ENCODE measurements at regions not wholly inside any gene's neighbourhood (a gene's known extent, or its start where the extent isn't known, plus 50 kb on each side); places are given as distances from the start of the nearest gene placed in this dataset.
A peak's percentile ranks its signal among the peaks of the same experiment; 100 is the strongest.

- DNase-seq: no peak
Observed at GRCh38 chr14:55769877-55770276, 189.9 kb downstream of the KTN1 start.

DNA sequence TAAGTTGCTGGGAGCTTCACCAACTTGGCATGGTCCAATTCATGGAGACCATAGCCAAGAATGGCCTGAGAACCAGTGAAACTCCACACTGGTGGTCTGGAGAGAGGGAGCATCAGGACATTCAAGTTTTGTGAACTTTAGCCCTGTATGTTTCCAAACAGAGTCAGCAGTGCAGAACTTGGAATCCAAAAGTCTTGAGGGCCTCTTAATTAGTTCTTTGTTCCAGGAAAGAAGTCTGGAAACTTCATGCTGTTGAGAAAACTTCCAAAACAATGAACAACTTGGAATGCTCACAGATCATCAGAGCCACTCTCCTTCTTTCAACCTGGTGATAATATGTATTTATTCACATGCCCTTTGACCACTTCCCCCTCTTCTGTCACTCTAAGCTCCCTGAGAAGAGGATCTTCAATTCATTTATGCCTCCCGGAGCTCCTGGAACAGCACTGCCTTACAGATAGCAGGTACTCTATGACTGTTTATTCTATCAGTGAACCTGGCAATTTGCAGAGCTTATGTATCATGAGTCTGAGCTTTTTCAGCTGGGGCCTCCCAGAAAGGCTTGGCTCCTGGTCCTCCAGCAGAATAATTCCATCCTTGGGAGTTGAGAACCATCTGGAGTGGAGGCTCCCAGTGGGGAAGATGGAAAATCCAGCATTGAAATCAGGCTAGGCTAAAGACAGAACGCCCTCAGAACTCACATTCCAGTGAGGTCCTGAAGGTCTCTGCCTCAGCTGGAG lies 191.4 kb downstream of the KTN1 start:
- DNase-seq: no peak

DNA sequence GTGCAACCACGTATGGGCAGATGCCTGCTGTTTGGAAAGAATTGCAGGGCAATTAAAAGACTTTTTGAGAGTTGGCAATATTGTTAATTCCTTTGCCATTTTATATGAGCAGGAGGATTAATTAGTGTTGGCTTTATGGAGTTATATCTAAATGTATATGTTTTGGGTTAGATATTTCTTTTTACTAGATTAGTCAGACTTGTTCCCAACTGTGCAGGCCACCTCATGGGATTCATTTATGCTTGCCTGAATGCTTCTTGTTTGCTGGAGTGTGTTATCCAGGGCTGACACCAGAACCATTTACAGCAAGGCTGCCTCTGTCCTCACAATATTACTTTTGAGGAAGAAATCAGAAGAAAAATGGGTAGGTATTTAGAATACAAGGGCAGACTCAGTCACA lies 192.5 kb downstream of the KTN1 start:
- no peak for DNase-seq

- no peak for DNase-seq
Observed at GRCh38 chr14:55773312-55773711, 193.3 kb downstream of the KTN1 start.

DNA sequence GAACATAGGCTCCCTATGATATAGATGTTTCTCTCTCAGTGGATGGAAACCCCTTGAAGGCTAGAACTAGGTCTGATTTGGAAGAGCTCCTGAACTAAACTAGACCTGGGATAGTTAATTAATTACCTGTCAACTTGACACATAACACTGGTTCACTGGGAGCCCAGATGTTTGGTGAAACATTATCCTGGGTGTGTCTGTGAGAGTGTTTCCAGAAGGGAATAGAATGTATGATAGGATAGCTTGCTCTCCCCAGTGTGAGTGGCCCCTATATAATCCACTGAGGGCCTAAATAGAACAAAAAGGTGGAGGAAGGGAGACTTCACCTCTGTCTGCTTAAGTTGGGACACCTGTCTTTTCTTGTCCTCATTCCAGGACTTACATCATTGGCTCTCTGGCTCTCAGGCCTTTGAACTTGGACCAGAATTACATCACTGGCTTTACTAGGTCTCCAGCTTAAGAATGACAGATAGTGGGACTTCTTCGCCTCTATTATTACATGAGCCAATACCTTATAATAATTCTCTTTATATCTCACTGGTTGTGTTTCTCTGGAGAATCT lies 194.1 kb downstream of the KTN1 start:
- DNase-seq: no peak

GRCh38 chr14:55777877-55778276 lies 197.9 kb downstream of the KTN1 start:
- no peak for DNase-seq

- DNase-seq: peak; percentile 90
Observed at GRCh38 chr14:55780156-55780946, 200.3 kb downstream of the KTN1 start.

- peak; percentile 25 for DNase-seq
Observed at GRCh38 chr14:55781046-55781445, 201.0 kb downstream of the KTN1 start.

DNA sequence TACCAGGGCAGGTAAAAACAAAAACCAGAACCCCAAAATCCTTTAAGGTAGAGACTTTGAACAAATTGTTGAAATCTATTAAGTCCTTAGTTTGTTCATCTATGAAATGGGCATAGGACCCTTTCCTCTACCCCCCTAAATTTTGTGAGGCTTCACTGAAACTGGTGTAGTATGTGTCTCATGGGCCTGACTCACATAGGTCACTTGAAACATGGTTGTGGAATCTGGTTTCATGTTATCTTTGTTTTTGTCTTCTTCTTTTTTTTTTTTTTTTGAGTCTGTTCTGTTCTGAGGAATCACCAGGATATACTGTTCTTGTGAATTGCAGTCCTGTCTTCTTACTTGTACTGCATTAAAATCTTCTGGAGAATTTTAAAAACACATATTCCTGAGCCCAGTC lies 202.2 kb downstream of the KTN1 start:
- DNase-seq: no peak

DNA sequence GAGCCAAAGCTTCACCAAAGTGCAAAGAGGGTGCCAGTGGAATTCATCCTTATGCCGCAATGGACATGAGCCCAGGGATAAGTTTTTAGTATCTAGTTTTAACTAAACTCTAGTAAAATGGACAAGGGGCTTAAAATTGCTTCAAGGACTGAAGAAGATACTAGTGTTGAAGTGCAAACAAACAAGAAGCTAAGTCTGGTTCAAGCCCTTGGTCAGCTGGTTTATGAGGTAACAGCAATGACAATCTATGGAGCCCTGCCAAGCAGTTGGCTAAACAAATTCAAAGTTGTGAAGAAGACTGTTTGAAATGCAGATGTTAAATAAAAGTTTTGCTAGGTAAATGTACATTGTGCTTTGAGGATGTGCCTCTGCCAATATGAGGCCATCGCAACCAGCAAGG lies 209.4 kb downstream of the KTN1 start:
- DNase-seq: peak; percentile 22

- peak; percentile 55 for DNase-seq
Observed at GRCh38 chr14:55794655-55795595, 214.9 kb downstream of the KTN1 start.

DNA sequence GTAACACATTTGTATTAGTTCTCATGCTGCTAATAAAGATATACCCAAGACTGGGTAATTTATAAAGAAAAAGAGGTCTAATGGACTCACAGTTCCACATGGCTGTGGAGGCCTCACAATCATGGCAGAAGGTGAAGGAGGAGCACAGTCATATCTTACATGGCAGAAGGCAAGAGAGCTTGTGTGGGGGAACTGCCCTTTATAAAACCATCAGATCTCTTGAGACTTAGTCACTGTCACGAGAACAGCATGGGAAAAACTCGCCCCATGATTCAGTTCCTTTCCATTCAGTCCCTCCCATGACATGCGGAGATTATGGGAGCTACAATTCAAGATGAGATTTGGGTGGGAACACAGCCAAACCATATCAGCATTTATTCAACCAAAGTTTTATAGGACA lies 216.5 kb downstream of the KTN1 start:
- peak; percentile 53 for DNase-seq

GRCh38 chr14:55798406-55798805 lies 218.4 kb downstream of the KTN1 start:
- no peak for DNase-seq

- no peak for DNase-seq
Observed at GRCh38 chr14:55799508-55800095, 219.6 kb downstream of the KTN1 start.

- DNase-seq: no peak
Observed at GRCh38 chr14:55800156-55800785, 220.3 kb downstream of the KTN1 start.

- DNase-seq: no peak
Observed at GRCh38 chr14:55801121-55801520, 221.1 kb downstream of the KTN1 start.

GRCh38 chr14:55802986-55803872 lies 223.2 kb downstream of the KTN1 start:
- peak; percentile 61 for DNase-seq

DNA sequence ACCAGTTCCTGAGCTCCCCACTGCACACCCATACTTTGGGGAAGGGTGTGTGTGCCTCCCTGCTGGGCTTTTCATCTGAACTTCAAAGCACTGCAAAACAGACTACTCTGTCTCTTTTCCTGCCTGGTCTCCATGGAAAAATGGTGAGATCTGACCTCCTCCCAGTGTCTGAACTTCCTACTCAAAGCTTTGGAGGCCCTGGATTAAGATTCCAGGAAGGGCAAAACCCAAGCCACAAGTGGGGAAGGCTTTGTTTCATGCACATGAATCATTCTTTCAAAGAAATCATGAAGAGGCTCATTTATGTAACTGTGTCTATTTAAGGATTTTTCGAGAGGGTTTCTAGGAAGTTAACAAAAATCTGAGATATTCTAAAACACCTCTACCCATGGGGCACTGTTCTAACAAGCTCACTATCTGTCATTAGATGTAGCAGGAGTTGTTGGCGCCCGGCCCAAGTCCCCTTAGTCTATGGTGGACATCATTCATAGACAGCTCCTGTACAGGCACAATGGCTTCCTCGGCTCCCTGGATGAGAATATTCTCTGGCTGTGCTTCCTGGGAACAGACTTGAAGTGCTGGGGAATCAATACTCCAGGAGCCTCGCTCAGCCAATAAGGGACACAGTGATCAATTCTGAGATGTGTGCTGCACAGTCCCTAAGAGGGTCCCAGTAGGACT lies 224.0 kb downstream of the KTN1 start:
- DNase-seq: peak; percentile 40

- DNase-seq: no peak
Observed at GRCh38 chr14:55805250-55805649, 225.2 kb downstream of the KTN1 start.
